SH-SY5Y (cell line): ENCODE measurements at regions not wholly inside any gene's neighbourhood (a gene's known extent, or its start where the extent isn't known, plus 50 kb on each side); places are given as distances from the start of the nearest gene placed in this dataset.

Experiments used
- GATA2 ChIP-seq: IDR thresholded peaks from 2 replicates; pipeline ENCODE4 v1.6.1; 2011; ENCODE audit warnings: mild to moderate bottlenecking, low read depth, low read length
- GATA3 ChIP-seq: IDR thresholded peaks from 2 replicates; pipeline ENCODE4 v1.6.1; 2011; ENCODE audit warnings: low read depth, mild to moderate bottlenecking, low read length, moderate library complexity

DNA sequence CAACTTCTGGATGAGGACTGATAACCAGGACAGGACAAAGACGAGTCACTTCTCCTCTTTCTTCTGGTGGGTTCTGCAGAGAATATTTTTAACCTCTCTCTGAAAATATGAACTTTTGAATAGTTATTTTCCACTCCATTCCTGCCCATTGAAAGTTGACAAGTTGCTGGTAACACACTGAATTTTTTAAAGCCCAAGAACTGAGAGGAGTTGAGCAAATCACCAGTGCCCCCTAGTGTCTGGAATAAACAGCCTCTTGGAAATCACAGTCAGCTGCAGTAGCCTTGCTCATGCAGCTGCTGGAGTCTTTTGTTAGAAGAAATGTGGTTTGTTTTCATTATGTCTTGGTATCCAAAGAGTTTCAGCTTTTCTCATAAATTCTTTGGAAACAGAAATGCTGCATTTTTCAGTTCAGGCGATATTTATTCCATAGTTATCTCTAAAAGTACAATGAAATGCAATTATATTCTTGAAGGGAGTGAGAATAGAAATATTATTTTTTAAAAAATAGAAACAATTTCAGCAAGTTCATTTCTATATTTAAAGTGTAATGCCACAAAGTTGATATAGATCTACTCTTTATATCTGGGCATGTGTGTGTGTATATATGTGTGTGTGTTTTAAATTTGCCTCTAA lies 741.0 kb upstream of the CBLB start:
- TF ChIP-seq GATA2 = no peak
- TF ChIP-seq GATA3 = no peak
